MCF 10A (cell line): ENCODE measurements at regions not wholly inside any gene's neighbourhood (a gene's known extent, or its start where the extent isn't known, plus 50 kb on each side); places are given as distances from the start of the nearest gene placed in this dataset.

Experiments used
- BruUV-seq: library from RNA; stranded (reverse); fragments of 400-500 nt; replicated peaks from 2 replicates; lab custom pipeline; 2021; lab: Mats Ljungman, UMichigan
- CTCF ChIA-PET: fragments of 300-600 bp; sonication (Branson Sonifier 250); formaldehyde crosslinking; extraction: SDS; loops from one replicate; lab custom pipeline; 2021; ENCODE audit warnings: antibody characterized with exemption, inconsistent platforms; lab: Yijun Ruan, JAX
- POLR2A ChIA-PET: fragments of 300-600, 350-650 bp; sonication (Branson Sonifier 250); formaldehyde crosslinking; extraction: SDS; loops from one replicate; lab custom pipeline; 2020; ENCODE audit warnings: antibody characterized with exemption, inconsistent platforms; lab: Yijun Ruan, JAX
- DNase-seq: peaks from one replicate; pipeline ENCODE4 v3.0.0-alpha.2; 2018; ENCODE audit not compliant: unreplicated experiment
- H3K27ac Mint-ChIP-seq: one replicate; pipeline ENCODE4 v1.8.0; 2022; ENCODE audit warnings: mild to moderate bottlenecking, low read depth, mixed read lengths; ENCODE audit not compliant: unreplicated experiment
- H3K27me3 Mint-ChIP-seq: one replicate; pipeline ENCODE4 v1.8.0; 2022; ENCODE audit warnings: mixed read lengths; ENCODE audit not compliant: insufficient read depth, unreplicated experiment
- H3K36me3 Mint-ChIP-seq: one replicate; pipeline ENCODE4 v1.8.0; 2022; ENCODE audit warnings: mild to moderate bottlenecking, moderate library complexity, mixed read lengths; ENCODE audit not compliant: insufficient read depth, unreplicated experiment
- H3K4me1 Mint-ChIP-seq: one replicate; pipeline ENCODE4 v1.8.0; 2022; ENCODE audit warnings: mixed read lengths; ENCODE audit not compliant: insufficient read depth, unreplicated experiment
- H3K4me3 Mint-ChIP-seq: one replicate; pipeline ENCODE4 v1.8.0; 2022; ENCODE audit warnings: mild to moderate bottlenecking, moderate library complexity, mixed read lengths; ENCODE audit not compliant: unreplicated experiment
- H3K9me3 Mint-ChIP-seq: one replicate; pipeline ENCODE4 v1.8.0; 2022; ENCODE audit warnings: mixed read lengths; ENCODE audit not compliant: unreplicated experiment
- intact Hi-C: fragments of 100-400 bp; cut with micrococcal nuclease; formaldehyde crosslinking; loops from 2 replicates; pipeline ENCODE4 v1.14.1; 2022
- TF ChIP-seq, protein P1 (sequence below): fragments of 200-600 bp; IDR thresholded peaks from one replicate; pipeline ENCODE4 v1.8.0; 2022; ENCODE audit warnings: antibody characterized with exemption, mild to moderate bottlenecking; ENCODE audit not compliant: unreplicated experiment

DNA sequence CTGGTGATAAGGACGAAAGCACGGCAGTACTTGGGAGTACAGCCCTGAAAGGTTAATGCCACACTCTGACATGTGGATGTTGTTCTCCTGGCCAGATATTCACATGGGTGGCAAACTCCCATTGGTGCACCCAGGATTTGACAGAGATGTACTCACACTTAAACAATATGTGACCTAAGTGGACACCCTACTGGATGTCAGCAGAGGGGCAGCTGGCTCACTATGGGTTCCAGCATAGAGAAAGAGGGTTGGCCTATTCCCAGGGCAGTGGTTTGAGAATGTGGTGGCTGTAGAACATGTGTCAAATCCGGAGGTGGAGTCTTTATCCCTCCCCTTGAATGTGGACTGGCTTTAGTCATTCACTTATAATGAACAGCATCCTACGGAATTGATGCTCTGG, 333.2 kb downstream of the DHX35 start:
- TF ChIP-seq, protein P1, sequence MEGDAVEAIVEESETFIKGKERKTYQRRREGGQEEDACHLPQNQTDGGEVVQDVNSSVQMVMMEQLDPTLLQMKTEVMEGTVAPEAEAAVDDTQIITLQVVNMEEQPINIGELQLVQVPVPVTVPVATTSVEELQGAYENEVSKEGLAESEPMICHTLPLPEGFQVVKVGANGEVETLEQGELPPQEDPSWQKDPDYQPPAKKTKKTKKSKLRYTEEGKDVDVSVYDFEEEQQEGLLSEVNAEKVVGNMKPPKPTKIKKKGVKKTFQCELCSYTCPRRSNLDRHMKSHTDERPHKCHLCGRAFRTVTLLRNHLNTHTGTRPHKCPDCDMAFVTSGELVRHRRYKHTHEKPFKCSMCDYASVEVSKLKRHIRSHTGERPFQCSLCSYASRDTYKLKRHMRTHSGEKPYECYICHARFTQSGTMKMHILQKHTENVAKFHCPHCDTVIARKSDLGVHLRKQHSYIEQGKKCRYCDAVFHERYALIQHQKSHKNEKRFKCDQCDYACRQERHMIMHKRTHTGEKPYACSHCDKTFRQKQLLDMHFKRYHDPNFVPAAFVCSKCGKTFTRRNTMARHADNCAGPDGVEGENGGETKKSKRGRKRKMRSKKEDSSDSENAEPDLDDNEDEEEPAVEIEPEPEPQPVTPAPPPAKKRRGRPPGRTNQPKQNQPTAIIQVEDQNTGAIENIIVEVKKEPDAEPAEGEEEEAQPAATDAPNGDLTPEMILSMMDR, result no peak
- POLR2A ChIA-PET, result no interaction called here
- Mint-ChIP-seq H3K27me3 (no peaks in the 10 kb centered on the region), H3K4me1 (peaks cover 6% of the 10 kb centered on the region), H3K27ac (no peak overlapping the region), H3K9me3 (no peaks in the 10 kb centered on the region), H3K36me3 (no peaks in the 10 kb centered on the region), H3K4me3 (no peak overlapping the region)
- DNase-seq, result no peak
- CTCF ChIA-PET, result interaction anchor here (1.2 kb wide), 1 partner anchor 27 kb away, joined by 5 read pairs; no protein-coding TSS in a partner anchor
- intact Hi-C loops, result no loop called here
- no TSS peak for BruUV-seq

DNA sequence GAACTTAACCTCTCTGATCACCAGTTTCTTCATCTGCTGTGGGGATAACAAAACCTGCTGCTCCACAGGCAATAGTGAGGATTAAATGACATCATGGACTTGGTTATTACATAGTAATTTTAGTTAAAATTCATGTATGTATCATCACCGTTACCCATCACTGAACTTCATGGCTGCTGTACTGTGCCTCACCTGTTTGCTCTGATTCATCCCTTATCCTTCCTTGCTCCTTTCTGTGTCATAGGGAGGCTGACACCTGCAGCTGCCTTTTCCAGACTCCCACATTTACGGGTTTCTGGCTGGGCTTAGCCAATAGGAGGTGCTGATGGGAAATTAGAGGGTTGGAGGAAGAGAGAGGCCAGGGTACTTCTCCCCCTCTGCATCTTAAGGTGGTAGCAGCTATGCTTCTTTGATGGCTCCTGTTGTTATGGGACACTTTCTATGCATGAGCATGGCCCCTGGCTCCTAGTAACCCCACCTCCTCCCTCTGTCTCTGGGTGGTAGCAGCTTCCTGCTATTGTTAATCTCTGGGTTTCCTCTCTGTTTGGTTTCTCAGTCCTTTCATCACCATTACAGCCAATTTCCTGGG, 332.1 kb downstream of the DHX35 start:
- H3K4me3 Mint-ChIP-seq, result no peak overlapping the region
- POLR2A ChIA-PET, result no interaction called here
- intact Hi-C loops, result no loop called here
- CTCF ChIA-PET, result interaction anchor here (1.1 kb wide), 1 partner anchor 9 kb away, joined by 5 read pairs; no protein-coding TSS in a partner anchor
- peaks cover 6% of the 10 kb centered on the region for H3K4me1 Mint-ChIP-seq
- H3K36me3 Mint-ChIP-seq, result no peaks in the 10 kb centered on the region
- no peaks in the 10 kb centered on the region for H3K9me3 Mint-ChIP-seq
- BruUV-seq, result no TSS peak
- H3K27ac Mint-ChIP-seq, result no peak overlapping the region
- TF ChIP-seq, protein P1, result no peak
- no peaks in the 10 kb centered on the region for H3K27me3 Mint-ChIP-seq
- no peak for DNase-seq

DNA sequence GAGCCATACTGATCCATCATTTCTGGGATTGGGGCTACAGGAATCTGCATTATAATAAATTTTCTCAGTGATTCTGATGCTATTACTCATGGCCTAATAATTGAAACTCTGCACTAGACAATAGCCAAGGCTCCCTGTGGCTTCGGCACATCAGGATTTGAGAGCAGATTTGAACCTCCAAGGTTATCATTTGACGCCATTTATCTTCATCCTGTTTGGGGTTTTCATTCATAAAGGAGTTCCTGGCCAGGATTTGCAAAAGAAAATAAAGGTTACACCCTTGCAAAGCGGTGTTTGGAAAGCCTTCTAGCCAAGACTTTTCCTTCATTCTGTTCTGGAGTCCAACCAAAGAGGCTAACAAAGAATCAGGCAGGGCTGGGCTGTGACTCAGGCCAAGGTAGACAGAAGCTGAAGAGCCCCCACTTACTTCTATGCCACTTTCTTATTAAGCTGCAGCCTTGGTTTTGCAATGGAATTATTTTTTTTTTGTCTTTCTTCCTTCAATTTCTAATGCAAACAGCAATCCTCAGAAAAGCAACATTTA, 330.1 kb downstream of the DHX35 start:
- Mint-ChIP-seq H3K4me1 (peaks cover 6% of the 10 kb centered on the region), H3K27ac (no peak overlapping the region), H3K4me3 (no peak overlapping the region), H3K36me3 (no peaks in the 10 kb centered on the region), H3K9me3 (no peaks in the 10 kb centered on the region), H3K27me3 (no peaks in the 10 kb centered on the region)
- intact Hi-C loops, result no loop called here
- POLR2A ChIA-PET, result interaction anchor here (0.6 kb wide), 1 partner anchor 409 kb away, joined by 4 read pairs; no protein-coding TSS in a partner anchor
- no TSS peak for BruUV-seq
- DNase-seq, result no peak
- CTCF ChIA-PET, result interaction anchor here (0.6 to 1.6 kb wide), 3 partner anchors 23 to 1568 kb away, joined by 3 to 8 read pairs (median 3); no protein-coding TSS in a partner anchor
- TF ChIP-seq, protein P1, result no peak

DNA sequence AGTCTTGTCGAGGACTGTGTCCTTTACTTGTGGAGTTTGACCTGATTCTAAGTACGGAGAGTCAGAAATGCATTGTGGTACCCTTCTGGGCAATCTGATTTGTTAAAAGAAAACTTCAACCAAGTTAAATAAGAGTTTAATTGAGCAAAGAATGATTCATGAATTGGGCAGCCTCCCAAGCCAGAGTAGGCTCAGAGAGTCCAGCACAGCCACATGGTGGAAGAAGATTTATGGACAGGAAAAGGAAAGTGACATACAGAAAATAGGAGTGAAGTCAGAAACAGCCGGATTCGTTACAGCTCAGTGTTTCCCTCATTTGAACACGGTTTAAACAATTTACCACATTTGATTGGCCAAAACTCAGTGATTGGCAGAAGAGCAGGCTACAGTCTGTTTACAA, 329.2 kb downstream of the DHX35 start:
- intact Hi-C loops, result no loop called here
- peaks cover 6% of the 10 kb centered on the region for H3K4me1 Mint-ChIP-seq
- H3K27ac Mint-ChIP-seq, result no peak overlapping the region
- no peak overlapping the region for H3K4me3 Mint-ChIP-seq
- H3K9me3 Mint-ChIP-seq, result no peaks in the 10 kb centered on the region
- H3K27me3 Mint-ChIP-seq, result no peaks in the 10 kb centered on the region
- no peaks in the 10 kb centered on the region for H3K36me3 Mint-ChIP-seq
- BruUV-seq, result no TSS peak
- CTCF ChIA-PET, result interaction anchor here (0.6 to 1.6 kb wide), 4 partner anchors 22 to 322 kb away, joined by 3 to 8 read pairs (median 3); no protein-coding TSS in a partner anchor
- TF ChIP-seq, protein P1, result no peak
- POLR2A ChIA-PET, result no interaction called here
- peak; percentile 43 for DNase-seq
